Keratinocyte (primary cell): ENCODE measurements at regions not wholly inside any gene's neighbourhood (a gene's known extent, or its start where the extent isn't known, plus 50 kb on each side); places are given as distances from the start of the nearest gene placed in this dataset.

ENCODE experiments used
- DNase-seq: peaks from one replicate; pipeline ENCODE4 v3.0.0-alpha.2; 2011; ENCODE audit warnings: low read depth, missing footprints, low spot score
- FAIRE-seq: peaks from 2 replicates; lab custom pipeline; 2011; peaks lifted over from hg19 to GRCh38; lab: Jason Lieb, UNC
- H2AFZ ChIP-seq: 2 replicates; pipeline ENCODE4 v1.6.0; 2012; ENCODE audit warnings: low read length, control low read depth, inconsistent platforms; ENCODE audit not compliant: control insufficient read depth
- H3K27ac ChIP-seq: 2 replicates; pipeline ENCODE4 v1.5.1; 2011; ENCODE audit warnings: low read length; ENCODE audit not compliant: control insufficient read depth, insufficient read depth
- H3K27me3 ChIP-seq: 3 replicates; pipeline ENCODE4 v1.6.0; 2011; ENCODE audit warnings: low read length; ENCODE audit not compliant: control insufficient read depth, insufficient read depth; ENCODE audit errors: extremely low read depth
- H3K36me3 ChIP-seq, 2 experiments: 2 replicates in 1 of 2; 3 replicates in 1 of 2; pipeline ENCODE4 v1.5.1; 2011; ENCODE audit warnings: low read length in 2 of 2, mild to moderate bottlenecking in 1 of 2; ENCODE audit not compliant: control insufficient read depth in 2 of 2, insufficient read depth in 2 of 2; ENCODE audit errors: extremely low read depth in 1 of 2
- H3K4me1 ChIP-seq: 3 replicates; pipeline ENCODE4 v1.5.1; 2011; ENCODE audit warnings: low read length; ENCODE audit not compliant: control insufficient read depth, insufficient read depth; ENCODE audit errors: extremely low read depth
- H3K4me2 ChIP-seq: 3 replicates; pipeline ENCODE4 v1.6.0; 2011; ENCODE audit warnings: low read depth, low read length; ENCODE audit not compliant: control insufficient read depth, insufficient read depth; ENCODE audit errors: extremely low read depth
- H3K4me3 ChIP-seq, 3 experiments: fragments of 200-600 bp in 1 of 3; sonication (generic) in 1 of 3; 2 replicates in 2 of 3; 3 replicates in 1 of 3; pipeline ENCODE4 v1.5.1; 2011 to 2016; ENCODE audit warnings: low read length in 3 of 3, mild to moderate bottlenecking in 3 of 3, control low read depth in 2 of 3, inconsistent platforms in 1 of 3, low read depth in 1 of 3, mixed read lengths in 1 of 3, mixed run types in 1 of 3, moderate library complexity in 1 of 3; ENCODE audit not compliant: control insufficient read depth in 2 of 3, insufficient read depth in 2 of 3; ENCODE audit errors: extremely low read depth in 1 of 3
- H3K79me2 ChIP-seq: 2 replicates; pipeline ENCODE4 v1.6.0; 2012; ENCODE audit warnings: low read length; ENCODE audit not compliant: control insufficient read depth, insufficient read depth
- H3K9ac ChIP-seq: 3 replicates; pipeline ENCODE4 v1.6.0; 2011; ENCODE audit warnings: low read length; ENCODE audit not compliant: control insufficient read depth, insufficient read depth; ENCODE audit errors: extremely low read depth
- H3K9me1 ChIP-seq: 3 replicates; pipeline ENCODE4 v1.6.0; 2011; ENCODE audit warnings: low read length; ENCODE audit not compliant: control insufficient read depth, insufficient read depth; ENCODE audit errors: extremely low read depth
- H3K9me3 ChIP-seq: 2 replicates; pipeline ENCODE4 v1.5.1; 2012; ENCODE audit warnings: low read depth, low read length; ENCODE audit not compliant: control insufficient read depth
- H4K20me1 ChIP-seq: 3 replicates; pipeline ENCODE4 v1.6.0; 2011; ENCODE audit warnings: low read length; ENCODE audit not compliant: control insufficient read depth, insufficient read depth; ENCODE audit errors: extremely low read depth
- CTCF ChIP-seq, 3 experiments: IDR thresholded peaks in 1 of 3; conservative IDR thresholded peaks in 1 of 3; optimal IDR thresholded peaks in 1 of 3; 2 replicates in 2 of 3; 3 replicates in 1 of 3; pipeline versions ENCODE3 to v1.5.1; 2011; ENCODE audit warnings: low read length in 3 of 3, mild to moderate bottlenecking in 3 of 3, moderate library complexity in 2 of 3, control low read depth in 1 of 3, inconsistent platforms in 1 of 3; ENCODE audit not compliant: insufficient read depth in 2 of 3; ENCODE audit errors: extremely low read depth in 1 of 3
- EZH2 ChIP-seq: IDR thresholded peaks from one replicate; pipeline ENCODE4 v1.6.1; 2012; ENCODE audit warnings: inconsistent platforms, mild to moderate bottlenecking, low read length, moderate library complexity
- dilution Hi-C: fragments of 300-500 bp; cut with MboI; formaldehyde crosslinking; loops from one replicate; pipeline ENCODE4 v1.7.0; 2020; ENCODE audit warnings: low sequenced_read_pairs; ENCODE audit not compliant: extremely low pct_ligation_motif_present

- Histone ChIP-seq H3K27ac (no peak overlapping the region), H3K9ac (no peak overlapping the region), H3K9me3 (no peaks in the 10 kb centered on the region), H3K4me3 (no peak overlapping the region), H3K4me2 (no peak overlapping the region), H2AFZ (no peak overlapping the region), H4K20me1 (no peaks in the 10 kb centered on the region), H3K36me3 (no peaks in the 10 kb centered on the region), H3K9me1 (no peaks in the 10 kb centered on the region), H3K79me2 (no peaks in the 10 kb centered on the region), H3K4me1 (no peaks in the 10 kb centered on the region), H3K27me3 (no peaks in the 10 kb centered on the region)
- dilution Hi-C loops, result no loop called here
- no peak for FAIRE-seq
- no peak for DNase-seq
- TF ChIP-seq CTCF (optimal IDR thresholded peaks at IDR 0.05 in 1 of 3, IDR thresholded peaks at IDR 0.05 in 1 of 3, conservative IDR thresholded peaks at IDR 0.05 in 1 of 3; ENCODE audit: extremely low read depth in 1 of 3, insufficient read depth in 2 of 3, low read length in 3 of 3) (no peak), EZH2 (no peak)
These were observed 819.2 kb downstream of the CCSER2 start for GRCh38 chr10:85147346-85148250.

- Histone ChIP-seq H3K9me1 (no peaks in the 10 kb centered on the region), H3K9ac (no peak overlapping the region), H3K27me3 (no peaks in the 10 kb centered on the region), H3K4me3 (no peak overlapping the region), H3K36me3 (no peaks in the 10 kb centered on the region), H3K9me3 (no peaks in the 10 kb centered on the region), H4K20me1 (no peaks in the 10 kb centered on the region), H3K79me2 (no peaks in the 10 kb centered on the region), H2AFZ (no peak overlapping the region), H3K4me1 (no peaks in the 10 kb centered on the region), H3K27ac (no peak overlapping the region), H3K4me2 (no peak overlapping the region)
- TF ChIP-seq CTCF (optimal IDR thresholded peaks at IDR 0.05 in 1 of 3, IDR thresholded peaks at IDR 0.05 in 1 of 3, conservative IDR thresholded peaks at IDR 0.05 in 1 of 3; ENCODE audit: extremely low read depth in 1 of 3, insufficient read depth in 2 of 3, low read length in 3 of 3) (no peak), EZH2 (no peak)
- dilution Hi-C loops, result no loop called here
- FAIRE-seq, result no peak
- no peak for DNase-seq
These were observed 820.6 kb downstream of the CCSER2 start for GRCh38 chr10:85148693-85149640.
